CD4-positive, alpha-beta T cell treated with Interferon alpha-2 for 1 hour (primary cell): ENCODE measurements at regions not wholly inside any gene's neighbourhood (a gene's known extent, or its start where the extent isn't known, plus 50 kb on each side); places are given as distances from the start of the nearest gene placed in this dataset.
A peak's percentile ranks its signal among the peaks of the same experiment; 100 is the strongest.
"Not testable (repeated sequence)": the region's sequence is repeated elsewhere in the genome, so short reads cannot be mapped to it uniquely, and the experiment has no call there.

Experiments
- DNase-seq, 2 donors: peaks; one replicate each; pipeline ENCODE4 v3.0.0-alpha.2; 2020 to 2022

DNA sequence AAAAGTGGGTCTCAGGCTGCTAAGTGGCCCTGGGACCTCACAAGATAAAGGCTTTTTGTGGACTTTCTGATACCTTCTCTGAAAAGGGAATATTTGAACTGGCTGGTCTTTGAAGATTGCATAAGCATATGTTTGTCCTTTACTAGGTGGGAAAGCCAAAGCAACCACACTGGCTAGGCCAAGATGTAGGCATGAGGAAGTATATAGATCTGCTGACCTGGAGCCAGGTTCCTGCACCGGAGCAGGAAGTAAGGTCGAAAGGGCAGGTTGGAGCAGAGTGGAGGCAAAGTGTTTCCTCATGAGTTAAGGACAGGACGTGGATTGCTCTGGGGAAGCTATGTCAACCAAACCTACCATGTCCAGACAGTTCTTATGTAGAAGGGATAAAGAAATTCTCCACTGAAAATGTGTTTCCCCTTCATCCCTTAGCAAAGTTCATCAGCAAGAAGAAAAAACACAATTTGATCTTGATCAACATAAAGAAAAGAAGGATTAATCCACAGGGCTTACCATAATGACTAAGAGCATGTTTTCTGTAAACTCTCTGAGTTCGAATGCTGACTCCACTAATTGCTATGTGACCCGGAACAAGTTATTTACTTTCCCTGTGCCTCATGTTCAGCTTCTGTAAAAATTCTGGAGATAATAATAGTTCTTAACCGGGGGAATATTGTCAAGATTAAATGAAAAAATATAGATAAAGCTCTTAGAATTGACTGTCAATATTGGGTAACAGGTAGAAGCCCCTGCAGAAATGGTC, 156.1 kb upstream of the SRD5A2 start:
- no peak for DNase-seq

DNA sequence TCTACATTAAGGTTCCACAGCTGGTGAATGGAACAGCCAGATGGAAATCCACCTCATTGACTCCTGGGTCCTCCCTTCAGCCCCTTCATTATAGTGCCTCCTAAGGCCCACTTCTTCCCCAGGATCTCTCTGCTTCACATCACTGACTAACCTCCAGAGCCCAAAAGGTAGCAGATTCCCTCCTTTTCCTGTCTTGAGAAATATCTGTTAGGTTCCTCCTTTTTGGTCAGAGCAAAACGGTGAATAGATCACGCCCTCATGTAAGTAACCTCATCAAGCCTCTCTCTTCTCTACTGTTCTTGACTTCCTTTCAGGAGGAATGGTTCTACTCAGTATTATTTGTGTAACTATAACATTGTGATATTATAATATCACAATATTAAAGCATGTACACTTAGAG, 155.0 kb upstream of the SRD5A2 start:
- no peak for DNase-seq

DNA sequence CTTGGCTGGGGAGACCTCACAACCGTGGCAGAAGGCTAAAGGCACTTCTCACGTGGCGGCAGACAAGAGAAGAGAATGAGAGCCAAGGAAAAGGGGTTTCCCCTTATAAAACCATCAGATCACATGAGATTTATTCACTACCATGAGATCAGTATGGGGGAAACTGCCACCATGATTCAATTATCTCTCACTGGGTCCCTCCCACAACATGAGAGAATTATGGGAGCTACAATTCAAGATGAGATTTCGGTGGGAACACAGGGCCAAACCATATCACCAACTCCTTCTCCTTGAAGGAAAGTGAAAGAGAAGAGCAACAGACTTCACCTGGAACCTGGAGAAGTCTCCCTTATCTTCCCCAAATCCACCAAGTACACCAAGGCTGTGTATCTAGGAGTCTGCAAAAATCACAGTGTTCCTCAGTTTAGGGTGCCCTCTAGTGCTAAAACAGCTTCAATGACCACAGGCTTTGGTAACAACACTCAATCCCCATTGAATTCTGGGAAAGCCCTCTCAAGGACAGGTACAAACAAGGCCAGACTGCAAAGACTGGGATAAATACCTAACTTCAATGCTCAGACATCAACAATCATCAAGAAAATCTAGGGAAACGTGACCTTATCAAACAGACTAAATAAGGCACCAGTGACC, 148.8 kb upstream of the SRD5A2 start:
- no peak for DNase-seq

DNA sequence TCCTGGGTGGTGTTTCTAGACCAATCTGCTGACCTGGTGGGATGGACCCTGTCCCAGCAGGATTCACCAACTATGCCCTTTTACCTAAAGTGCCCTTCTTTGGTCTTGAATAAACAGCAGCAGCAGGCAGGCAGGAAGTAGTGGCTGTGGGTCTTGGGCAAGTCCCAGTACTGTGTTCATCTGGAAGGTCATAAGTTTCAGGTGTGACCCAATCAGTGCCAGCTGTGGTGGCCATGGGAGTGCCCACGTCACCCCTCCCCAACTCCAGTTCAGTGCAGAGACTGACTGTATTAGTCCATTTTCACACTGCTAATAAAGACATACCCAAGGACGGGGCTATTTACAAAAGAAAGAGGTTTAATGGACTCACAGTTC, 148.3 kb upstream of the SRD5A2 start:
- DNase-seq, result no peak

DNA sequence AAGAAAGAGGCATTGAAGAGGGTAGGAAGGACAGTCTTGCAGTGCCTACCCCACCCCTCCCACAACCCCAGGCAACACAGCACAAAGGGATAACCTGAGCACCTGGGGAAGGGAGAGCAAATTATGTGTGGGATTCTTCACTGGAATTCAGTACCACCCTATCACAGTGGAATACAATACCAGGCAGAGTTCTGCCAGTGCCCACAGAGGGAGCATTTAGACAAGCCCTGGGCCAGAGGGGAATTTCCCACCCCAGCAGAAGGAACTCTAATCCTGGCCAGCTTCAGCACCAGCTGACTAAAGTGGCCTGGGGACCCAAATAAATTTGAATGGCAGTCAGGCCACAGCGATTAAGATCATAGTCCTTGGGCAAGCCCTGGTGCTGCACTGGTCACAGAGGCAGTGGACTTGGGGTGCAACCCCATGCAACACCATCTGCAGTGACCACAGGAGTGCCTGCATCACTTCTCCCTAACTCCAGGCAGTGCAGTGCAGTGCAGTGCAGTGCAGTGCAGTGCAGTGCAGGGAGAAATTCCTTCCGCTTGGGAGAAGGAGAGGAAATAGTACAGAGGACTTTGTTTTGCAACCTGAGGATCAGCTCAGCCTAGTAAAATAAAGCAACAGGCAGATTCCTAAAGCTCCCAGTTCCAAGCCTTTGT, 147.8 kb upstream of the SRD5A2 start:
- DNase-seq, result no peak

DNA sequence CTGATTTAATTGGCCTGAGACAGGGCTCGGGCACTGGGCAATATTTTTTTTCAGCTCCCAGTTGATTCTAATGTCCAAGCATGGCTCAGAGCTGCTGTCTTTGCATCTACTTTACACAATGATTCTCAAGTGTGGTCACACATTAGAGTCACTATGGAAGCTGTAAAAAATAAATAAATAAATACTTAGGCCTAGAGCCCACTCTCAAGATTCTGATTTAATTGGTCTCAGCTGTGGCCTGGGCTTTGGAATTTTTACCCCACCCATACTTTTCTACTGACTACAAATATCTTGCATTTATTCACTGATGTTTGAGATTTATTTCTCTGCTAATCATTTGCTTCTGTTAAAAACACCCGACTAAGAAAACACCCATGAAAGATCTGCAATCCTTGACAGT, 145.7 kb upstream of the SRD5A2 start:
- DNase-seq, result no peak

DNA sequence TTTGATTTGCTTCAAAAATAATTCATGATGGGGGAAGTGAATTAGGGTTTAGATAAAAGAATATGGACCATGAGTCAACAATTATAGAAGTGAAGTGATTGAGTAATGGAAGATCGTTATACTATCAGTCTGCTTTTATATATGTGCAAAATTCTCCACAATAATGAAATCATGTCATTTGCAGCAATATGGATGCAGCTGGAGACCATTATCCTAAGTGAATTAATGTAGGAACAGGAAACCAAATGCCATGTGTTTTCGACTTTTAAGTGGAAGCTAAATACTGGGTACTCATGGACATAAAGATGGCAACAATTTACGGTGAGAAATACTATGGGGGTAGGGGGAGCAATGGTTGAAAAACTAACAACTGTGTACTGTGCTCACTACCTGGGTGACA, 144.7 kb upstream of the SRD5A2 start:
- no peak for DNase-seq

DNA sequence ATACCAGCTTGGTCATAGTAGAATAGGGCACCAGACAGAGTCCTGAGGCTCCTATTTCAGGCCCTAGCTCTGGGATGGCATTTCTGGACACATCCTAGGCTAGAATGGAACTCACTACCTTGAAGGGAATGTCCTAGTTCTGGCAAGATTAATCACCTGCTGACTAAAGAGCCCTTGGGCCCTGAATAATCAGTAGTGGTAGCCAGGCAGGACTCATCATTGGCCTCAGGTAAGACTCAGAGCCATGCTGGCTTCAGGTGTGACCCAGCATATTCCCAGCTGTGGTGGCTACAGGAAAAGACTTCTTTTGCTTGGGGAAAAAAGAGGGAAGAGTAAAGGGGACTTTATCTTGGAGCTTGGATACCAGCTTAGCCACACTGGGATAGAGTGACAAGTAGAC, 131.0 kb upstream of the SRD5A2 start:
- no peak for DNase-seq

DNA sequence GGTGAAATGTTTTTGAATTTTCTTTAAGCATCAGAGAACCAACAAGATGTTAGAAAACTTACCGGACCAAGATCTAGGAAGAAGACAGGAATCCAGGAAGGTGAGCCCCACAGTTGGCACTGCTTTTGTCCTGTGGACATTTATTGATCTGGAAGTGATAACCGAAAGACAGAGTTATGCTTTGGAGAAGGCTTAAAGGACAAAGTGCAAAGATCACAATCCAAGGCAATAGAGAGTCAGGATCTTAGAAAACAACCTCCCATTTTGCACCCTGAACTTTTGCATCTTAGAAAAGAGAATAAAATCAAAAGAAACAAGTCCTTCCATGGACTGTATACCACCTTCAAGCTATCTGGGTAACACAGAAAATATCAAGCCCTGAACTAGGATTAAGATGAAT, 129.4 kb upstream of the SRD5A2 start:
- no peak for DNase-seq

DNA sequence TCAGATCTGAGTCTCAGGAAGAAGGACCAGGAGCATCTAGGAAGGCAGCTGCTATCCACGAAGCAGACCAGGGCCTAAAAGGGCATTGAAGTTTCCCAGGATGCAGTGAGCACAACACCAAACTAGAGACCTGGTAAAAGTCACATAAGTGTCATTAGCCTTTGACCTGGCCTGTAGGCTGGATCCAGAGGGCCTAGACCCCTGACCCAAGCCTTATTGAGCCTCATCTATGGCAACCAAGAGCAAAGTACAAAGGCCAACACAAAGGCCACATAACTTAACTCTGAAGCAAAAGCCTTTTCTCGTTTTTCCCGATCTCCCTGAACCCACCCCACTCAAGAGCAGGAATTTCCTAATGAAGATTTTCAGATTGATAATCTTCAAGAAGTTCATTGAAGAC, 127.3 kb upstream of the SRD5A2 start:
- no peak for DNase-seq

DNA sequence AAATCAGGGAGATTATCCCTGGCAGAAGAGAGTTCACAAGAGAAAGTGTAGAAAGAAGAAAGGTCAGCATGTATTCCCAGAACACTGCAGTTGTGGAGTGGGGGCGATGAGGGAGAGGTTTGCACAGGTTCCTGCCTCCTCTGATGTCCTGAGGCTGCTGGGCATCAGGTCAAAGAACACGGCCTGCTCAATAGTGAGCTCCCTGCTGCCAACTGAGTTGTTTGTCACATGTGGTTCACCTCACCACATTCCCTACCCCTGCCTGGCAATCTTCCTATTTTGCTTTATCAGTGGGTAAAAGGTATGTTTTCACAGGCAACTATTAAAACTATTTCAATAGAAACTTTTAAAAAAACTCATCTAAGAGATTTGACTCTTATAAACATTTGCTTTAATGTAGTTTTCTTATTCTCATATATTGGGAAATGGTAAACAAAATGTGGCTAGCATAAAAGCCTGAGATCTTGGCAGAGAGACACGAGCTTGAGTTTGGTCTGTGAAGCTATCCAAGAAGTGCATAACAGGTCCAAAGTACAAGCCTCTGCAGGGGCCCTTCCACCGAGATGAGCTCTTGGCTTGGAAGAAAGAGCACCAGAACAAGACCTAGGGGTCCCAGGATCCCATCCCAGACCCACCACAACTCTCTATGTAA, 123.9 kb upstream of the SRD5A2 start:
- DNase-seq, result no peak

DNA sequence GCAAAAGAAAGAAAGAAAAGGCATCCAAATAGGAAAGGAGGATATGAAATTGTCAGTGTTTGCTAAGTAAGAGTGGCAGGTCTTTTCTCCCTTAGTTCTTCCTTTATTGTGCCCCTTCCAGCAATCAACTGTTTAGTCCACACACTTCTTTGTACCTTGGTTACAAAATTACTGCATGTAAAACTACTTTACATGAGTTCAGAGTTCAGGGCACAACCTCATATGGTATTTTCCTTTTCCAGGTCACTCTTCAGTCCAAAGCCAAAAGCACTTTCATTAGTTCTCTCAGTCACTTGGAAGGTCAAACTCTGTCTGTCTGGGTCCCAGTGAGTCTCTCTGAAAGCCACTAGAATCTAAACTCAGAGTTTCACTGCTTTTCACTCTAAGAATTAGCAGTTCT, 122.5 kb upstream of the SRD5A2 start:
- no peak for DNase-seq

DNA sequence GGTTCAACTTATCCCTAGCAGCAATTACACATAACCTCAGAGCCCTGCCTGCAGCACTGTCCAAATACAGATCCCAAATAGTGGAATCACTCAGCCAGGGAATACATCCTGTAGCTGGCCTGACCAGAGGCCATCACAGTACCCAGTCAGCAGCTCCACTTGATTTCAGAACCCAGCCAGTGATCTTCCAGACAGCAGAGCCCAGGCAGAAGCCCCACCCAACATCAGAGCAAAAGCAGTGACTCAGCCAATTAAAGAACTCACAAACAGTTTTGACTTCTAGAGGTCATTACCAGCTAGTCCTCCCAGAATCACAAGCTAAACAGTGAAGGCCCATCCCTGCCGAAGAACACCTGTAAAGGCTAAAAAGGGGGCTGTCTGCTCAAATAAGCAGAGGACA, 118.0 kb upstream of the SRD5A2 start:
- DNase-seq, result no peak

DNA sequence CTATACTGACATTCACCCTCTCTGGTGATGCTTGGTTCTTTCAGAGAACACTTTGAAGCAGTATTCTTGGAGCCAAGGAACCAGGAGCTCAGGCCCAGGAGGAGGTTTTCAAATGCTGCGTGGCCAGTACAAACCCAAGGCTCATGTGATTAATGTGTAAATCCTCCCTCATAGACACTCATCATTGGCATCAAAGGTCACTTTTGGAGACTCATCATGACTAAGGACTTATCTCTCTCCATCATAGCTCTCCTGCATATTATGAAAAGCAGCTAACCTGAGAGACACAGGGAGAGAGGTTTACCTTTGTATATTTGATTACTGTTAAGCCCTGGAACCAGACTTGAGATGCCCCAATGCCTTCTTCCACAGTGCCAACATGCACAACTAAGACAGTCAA, 115.3 kb upstream of the SRD5A2 start:
- no peak for DNase-seq

DNA sequence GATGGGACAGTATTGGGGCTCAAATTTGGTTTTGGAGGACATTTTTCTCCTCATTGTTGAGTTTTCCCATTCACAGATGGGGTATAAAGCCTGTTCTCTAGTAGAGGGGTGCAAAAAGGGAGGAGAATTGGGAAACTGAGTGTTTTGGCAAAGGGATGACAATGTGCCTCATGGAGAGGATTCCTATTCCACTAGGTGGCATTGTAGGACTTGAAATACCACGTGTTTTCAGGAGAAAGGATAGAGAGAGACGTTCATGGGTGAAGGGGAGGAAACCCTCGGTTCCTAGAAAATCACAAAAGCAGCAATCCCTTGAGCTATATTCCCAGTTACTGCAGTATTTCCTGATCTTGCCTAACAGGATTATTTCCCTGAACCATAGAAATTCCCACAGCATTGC, 113.7 kb upstream of the SRD5A2 start:
- DNase-seq, result no peak

DNA sequence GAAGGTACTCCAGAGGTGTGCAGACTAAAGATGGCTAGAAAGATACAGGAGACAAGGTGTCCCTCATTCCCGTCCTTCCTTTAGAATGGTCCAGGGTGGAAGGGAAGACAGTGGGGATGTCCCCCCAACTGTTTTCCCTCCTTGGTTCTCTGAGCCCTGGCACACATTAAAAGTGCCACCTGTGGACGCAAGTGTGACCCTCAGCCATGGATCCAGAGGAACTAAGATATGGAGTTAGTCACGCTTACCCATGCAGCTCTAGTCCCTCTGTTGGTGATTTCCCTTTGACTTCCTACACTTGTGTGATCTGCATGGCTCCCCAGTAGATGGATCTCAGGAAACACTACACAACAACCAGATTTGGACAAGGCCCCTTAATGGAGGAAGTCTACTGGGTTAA, 113.1 kb upstream of the SRD5A2 start:
- no peak for DNase-seq

DNA sequence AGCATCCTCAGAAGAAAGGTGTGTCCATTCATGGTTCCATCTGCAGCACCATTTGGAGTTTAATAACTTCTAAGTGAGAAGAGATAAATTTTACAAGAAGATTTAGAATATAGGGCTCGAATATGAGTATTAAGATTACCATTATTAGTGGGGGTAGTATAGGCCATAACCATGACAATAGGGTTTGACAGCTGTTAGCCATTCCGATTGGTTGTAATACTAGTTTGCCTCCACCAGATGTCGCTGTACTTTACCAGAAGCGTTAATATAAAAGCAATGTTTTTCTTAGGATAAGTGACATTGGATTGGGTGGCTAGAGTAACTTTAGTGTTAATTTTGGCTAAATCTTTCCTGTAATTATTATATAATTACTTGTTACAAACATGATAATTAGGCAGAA, 107.5 kb upstream of the SRD5A2 start:
- DNase-seq, result peak in 1 of 2 donors; percentile 21

DNA sequence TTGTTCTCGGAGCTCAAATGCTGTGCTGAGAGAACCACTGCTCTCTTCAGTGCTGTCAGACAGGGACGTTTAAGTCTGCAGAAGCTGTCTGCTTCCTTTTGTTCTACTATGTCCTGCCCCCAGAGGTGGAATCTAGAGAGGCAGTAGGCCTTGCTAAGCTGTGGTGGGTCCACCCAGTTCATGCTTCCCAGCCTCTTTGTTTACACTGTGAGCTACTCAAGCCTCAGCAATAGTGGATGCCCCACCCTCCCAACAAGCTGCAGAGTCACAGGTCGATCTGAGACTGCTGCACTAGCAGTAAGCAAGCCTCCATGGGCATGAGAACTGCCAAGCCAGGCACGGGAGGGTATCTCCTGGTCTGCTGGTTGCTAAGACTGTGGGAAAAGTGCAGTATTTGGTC, 102.8 kb upstream of the SRD5A2 start:
- DNase-seq, result not testable (repeated sequence)

DNA sequence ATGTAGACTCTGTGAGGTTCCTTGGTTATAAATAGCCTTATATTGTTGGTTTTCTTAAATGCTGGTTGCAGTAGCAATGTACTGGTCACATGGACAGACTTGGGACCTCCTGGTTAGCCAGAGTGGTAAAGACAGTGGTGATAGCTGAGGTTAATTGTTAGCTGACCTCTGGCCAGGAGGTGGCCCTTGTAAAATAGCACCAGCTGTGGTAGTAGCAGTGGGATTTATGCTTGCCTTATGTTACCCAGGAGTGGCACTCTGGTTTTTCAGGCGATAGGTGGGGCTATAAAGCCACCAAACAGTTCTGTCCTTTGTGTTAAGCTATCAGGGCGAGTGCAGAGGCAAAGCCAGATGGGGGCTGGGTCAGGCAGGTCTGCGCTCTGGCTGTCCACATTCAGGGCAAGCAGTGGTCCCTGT, 94.8 kb upstream of the SRD5A2 start:
- no peak for DNase-seq

DNA sequence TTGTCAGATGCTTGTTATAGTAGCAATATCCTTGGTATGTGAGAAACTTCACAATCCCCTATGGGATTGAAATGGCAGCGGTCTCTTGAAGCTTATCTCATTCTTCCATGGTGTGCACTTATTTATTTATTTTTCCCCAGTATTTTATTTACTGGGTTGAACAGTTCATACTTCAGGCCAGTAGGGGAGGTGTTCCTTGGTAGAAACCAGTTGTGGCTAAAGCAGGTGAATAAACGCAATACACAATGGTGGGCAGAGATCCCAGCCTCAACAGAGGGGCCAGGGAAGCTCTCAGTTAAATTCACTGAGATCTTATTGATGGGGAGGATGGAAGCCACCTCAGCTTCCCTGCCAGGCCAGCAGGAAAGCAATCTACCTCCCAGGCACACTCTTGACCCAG, 93.7 kb upstream of the SRD5A2 start:
- DNase-seq, result no peak

DNA sequence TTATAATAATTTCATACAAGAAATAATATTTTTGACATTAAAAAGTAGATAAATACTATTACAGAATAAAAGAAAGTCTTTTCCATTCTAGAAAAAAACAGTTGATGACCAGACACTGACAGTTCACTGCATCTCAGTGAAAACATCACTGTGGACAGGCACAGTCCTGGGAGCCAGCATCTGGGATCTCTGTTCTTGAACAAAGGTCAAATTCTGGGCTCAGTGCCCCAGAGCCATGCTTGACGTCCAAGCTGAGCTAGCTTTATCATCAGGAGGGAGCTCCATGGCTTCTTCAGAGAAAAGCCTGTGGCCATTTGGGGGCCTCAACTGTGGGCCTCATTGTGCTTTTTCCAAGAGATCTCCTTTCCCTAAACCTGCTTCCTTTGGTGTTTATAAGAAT, 86.1 kb upstream of the SRD5A2 start:
- no peak for DNase-seq

DNA sequence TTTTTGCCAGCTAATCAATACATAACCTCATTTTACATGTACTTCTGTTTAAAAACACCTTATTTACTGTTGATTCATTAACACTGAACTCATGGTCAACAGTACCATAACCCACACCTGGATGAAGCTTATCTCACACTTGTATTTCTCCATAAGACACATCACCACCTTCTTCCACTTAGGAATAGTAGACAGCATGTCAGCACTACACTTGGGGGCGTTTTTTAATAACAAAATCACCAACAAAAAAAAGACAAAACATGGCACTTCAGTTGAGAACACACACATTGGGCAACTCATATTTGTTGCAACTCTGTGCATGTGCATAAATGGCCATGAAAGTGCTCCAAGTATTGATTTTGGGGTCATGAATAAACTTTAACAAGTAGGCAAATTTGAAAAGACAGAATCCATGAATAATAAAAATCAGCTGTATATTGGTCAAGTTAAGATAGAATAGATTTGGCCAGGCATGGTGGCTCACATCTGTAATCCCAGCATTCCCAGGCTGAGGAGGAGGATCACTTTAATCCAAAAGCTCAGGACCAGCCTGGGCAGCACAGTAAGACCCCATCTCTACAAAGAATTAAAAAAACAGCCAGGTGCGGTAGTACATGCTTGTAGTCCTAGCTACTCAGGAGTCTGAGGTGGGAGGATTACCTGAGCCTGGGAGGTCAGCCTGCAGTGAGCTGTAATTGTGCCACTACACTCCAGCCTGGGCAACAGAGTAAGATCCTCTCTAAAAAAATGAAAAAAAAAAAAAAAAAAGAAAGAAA, 84.4 kb upstream of the SRD5A2 start:
- DNase-seq, result no peak

DNA sequence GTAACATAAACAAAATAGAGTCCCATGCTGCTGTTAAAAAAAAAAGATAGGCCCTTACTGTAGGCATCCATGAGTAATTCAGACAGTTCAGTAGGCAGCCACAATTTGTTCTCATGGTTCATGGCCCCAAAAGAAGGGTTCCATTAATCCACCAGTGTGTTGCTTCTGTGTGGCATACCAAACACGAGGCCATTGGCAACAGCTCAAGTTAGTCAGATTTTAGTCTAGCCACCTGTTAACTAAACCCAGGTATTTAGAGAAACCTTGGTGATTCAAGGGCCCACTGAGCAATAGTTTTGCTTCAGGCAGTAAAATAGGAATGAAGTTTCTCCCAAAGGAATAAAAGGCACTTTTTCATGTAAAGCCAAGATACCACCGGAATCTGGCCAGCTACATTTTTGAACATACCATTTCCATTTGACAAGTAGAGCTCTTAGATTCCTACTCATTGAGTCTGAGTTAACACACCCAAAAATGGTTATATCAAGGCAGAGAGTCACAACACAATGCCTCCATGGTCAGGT, 80.1 kb upstream of the SRD5A2 start:
- DNase-seq, result no peak
